Stimulated activated CD4-positive, alpha-beta T cell treated with anti-CD3 and anti-CD28 coated beads, TNF-alpha, amount 100 ng/mL, for 48 hours (primary cell): ENCODE measurements at regions not wholly inside any gene's neighbourhood (a gene's known extent, or its start where the extent isn't known, plus 50 kb on each side); places are given as distances from the start of the nearest gene placed in this dataset.

Experiments used
- DNase-seq, 3 donors: peaks; one replicate each; pipeline ENCODE4 v3.0.0-alpha.2; 2020; ENCODE audit warnings: low read depth in 3 of 3

- DNase-seq, result no peak
These were observed 185.4 kb downstream of the TTLL7 start for GRCh38 chr1:83813576-83813975.

- DNase-seq, result no peak
These were observed 188.8 kb downstream of the TTLL7 start for GRCh38 chr1:83810144-83810543.

DNA sequence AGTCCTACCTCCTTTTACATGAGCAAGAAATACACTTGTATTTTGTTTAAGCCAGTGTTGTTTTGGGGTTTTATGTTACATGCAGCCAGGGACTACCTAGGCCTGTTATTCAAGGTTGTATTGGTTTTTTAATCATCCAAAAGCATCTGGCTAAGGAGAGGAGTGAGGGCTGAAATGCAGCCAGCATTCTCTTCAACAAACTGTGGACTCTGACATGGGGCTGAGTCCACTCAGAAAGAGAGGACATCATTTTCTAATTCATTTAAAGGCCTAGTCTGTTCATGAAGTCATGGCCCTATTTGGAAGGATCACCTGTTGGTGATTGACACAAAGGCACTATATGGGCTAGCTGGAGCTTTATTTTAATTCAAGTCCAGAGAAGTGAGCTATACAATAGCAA is 190.4 kb downstream of the TTLL7 start:
- no peak for DNase-seq

GRCh38 chr1:83807821-83808220 is 191.1 kb downstream of the TTLL7 start:
- DNase-seq, result no peak

GRCh38 chr1:83807231-83807630 is 191.7 kb downstream of the TTLL7 start:
- no peak for DNase-seq

GRCh38 chr1:83805921-83806320 is 193.0 kb downstream of the TTLL7 start:
- no peak for DNase-seq

DNA sequence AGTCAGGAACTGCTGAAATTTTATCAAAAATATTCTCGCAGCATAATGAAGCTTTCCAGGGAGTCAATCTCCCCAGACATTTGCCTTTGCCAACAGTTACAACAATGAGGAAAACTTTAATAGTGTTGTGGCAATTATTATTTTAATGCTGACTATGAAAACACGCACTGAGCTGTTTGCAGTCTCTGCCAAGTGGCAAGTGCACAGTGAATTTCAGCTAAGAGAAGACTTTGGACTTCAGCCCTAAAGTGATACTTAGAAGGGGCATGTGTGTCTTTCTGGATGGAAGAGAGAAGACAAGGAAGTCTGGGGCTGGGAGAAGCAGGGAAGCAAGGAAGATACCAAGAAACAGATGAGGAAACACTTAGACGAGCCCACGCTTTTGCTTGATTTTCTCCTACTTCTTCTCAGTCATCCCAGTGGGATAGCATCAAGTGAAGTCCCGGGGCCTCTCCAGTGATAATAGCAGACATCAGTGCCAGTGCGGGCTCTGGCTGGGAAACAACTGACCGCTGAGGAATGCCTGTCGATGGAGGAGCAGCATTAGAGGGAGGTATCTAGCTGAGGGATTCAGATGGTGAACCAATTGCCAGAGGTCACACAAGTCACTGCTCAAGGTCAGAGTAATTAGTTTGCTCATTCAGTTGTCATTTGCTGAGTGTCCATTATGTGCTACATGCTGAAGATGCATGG is 196.3 kb downstream of the TTLL7 start:
- no peak for DNase-seq

DNA sequence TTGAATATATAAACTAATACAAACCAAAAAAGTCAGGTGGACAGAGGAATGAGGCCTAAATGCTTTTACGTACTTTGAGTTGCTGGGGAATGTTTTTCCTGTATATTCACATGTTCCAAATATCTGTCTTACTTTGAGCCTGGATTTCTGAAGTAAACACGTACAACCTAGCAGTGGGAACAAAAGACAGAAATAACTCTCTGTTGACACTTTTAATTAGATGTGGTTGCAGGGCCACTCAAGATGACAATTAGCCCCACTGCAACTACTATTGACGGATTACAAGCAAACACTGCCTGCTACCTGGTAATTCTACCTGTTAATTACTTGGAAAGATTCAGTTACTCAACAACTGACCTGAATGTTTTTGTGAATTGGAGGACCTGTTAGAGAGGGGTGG is 196.9 kb downstream of the TTLL7 start:
- DNase-seq, result no peak

DNA sequence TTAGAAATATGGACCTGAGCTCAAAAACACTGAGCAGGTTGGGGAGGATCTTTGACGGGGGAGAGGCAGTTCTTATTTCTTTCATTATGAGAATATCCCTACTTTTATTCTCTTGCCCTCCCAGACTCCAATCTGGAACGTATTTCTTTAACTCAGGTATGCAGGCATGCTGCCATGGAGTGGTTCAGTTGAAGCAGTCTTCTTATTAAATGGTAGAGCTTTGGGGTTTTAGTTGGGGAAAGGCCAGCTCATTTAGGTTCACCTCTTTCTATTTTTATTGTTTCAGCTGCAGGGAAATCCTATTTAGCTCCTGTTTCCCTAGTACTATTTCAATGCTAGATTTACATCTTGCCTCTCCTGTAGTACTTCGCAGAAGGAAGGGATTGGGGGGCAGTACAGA is 198.9 kb downstream of the TTLL7 start:
- no peak for DNase-seq

- no peak for DNase-seq
These were observed 199.3 kb downstream of the TTLL7 start for GRCh38 chr1:83799594-83799993.

DNA sequence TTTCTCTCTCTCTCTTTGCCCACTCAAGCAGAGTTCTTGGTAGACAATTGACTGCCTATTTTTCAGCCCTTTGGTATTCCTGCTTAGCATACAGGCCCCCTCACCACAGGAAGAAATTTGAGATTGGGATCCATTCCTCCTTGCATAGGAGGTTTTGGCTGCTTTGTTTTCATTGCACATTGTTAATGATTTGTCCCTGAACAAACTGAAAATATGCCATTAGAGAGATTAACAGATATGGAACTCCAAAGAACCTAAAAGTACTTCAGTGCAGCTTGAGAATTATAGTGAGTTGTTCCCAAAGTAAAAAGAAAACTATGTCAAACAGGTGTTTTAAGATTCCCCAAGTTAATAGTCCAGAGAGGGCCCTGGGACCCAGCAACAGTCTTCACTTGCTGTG is 200.0 kb downstream of the TTLL7 start:
- DNase-seq, result no peak

DNA sequence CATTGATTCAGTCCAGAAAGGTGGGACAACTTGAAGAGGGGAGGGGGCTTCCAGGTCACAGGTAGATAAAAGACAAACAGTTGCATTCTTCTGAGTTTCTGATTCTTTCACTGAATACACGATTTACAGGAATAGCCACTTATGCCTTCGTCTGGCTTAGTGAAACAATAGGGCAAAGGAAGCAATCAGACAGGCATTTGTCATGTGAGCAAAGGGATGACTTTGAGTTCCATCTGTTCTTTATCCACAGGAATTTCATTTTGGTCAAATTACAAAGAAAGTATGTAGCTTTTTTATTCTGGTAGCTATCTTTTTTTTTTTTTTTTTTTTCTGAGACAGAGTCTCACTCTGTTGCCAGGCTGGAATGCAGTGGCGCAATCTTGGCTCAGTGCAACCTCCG is 202.5 kb downstream of the TTLL7 start:
- no peak for DNase-seq

GRCh38 chr1:83794384-83794783 is 204.5 kb downstream of the TTLL7 start:
- no peak for DNase-seq

DNA sequence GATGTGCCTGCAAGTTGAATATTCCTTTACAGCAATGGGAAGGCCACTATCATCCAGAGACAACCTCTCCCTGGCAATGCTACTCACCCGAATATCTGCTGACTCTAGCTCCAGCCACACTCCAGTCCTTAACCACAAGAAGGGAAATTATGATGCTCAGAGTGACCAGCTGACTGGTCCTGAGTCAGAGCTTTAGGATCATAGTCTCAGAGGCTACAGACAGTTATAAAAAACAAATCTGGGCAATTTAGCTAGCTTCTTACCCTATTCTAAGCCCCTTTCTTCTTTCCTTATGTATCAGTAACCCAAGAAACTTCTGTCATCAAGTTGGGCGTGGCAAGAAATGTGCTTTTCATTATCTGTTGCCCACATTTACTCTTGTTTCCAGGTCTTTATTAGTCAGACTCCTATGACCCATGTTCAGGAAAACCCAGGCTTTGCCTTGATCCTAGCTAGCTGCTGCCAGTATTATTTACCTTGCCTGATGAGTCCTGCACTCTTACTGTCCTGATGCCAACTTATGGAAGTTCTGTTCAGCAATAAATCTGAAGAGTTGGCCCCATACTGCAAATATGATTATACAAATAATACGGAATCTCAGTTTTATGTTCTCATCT is 207.0 kb downstream of the TTLL7 start:
- no peak for DNase-seq

DNA sequence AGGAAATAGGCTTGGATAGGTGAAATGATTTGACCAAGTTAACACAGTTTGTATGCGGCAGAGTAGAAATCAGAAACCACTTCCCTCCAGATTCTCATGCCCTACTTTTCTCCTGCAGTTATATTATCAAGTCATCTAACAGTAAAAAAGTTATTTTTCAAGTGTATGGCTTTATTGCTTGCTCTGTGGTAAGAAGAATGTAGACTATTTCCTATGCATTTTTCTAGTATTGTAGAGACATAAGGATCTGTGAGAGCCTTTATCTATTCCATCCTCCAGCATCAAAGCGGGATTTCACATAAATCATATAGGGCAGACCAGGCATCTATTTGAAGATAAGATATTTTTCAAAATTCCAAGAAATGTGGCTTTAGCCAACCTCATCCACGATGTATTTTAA is 208.5 kb downstream of the TTLL7 start:
- DNase-seq, result no peak

DNA sequence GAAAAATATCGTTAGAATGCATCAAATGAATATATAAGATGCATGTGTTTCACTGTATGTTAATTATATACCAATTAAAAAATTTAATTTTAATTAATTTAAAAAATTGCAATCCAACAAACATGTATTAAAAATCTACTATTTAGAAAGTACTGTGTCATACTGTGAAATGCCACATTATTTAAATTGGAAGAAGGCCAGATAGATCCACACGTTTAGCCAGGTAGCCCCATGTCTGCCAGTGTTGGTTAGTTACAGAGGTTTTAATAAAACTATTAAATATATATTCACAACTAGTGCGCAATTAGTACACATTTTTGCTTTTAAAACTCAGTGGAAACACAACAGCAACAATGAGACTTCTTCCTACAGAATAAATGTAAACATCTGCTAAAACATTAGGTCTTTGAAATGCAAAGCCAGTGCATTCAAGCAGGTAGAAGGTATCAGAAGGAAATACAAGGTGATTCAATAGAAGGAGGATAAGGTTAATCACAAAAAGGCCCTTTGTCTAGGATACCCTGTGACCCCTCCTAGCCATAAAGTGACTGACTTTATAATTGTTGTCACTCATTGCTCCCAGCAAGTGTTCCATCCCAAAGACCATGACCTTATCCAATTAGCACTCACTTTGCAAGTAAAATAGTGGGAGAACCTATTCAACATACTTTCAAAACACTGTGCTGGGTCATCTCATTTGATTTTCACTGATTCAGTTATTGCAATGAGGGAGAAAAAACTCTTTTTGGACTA is 211.5 kb downstream of the TTLL7 start:
- no peak for DNase-seq

DNA sequence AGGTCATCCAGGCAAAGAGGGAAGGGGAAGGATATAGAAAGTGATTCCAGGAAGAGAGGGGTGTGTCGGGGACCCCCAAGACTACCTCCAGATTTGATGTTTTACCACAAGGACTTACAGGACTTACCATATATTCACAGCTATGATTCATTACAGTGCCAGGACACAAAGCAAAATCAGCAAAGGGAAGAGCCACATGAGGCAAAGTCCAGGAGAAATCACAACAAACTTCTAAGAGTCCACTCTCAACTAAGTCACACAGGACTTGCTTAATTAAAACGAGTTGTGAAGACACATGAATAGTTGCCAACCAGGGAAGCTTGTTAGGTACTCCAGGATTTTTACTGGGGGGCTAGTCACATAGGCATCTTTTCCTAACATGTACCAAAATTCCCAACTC is 217.3 kb downstream of the TTLL7 start:
- no peak for DNase-seq

DNA sequence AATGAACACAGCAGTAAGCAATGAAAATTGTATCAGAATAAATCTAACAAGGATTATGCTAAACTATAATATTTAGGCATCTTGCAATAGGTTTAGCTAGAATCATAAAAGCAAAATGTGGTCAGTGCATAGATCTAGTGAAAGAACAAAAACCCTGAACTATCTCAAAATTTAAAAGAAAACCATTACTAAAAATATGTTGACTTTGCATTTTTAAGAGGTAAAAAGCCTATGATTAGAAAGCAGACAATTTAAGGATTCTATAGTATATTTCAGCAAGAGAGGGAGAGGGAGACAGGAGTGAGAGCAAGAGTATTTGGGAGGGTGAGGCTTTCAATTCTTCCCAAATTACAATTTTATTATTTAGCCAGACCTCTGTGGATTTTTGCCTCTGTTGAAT is 219.4 kb downstream of the TTLL7 start:
- DNase-seq, result no peak

- no peak for DNase-seq
These were observed 221.2 kb downstream of the TTLL7 start for GRCh38 chr1:83777758-83778101.

DNA sequence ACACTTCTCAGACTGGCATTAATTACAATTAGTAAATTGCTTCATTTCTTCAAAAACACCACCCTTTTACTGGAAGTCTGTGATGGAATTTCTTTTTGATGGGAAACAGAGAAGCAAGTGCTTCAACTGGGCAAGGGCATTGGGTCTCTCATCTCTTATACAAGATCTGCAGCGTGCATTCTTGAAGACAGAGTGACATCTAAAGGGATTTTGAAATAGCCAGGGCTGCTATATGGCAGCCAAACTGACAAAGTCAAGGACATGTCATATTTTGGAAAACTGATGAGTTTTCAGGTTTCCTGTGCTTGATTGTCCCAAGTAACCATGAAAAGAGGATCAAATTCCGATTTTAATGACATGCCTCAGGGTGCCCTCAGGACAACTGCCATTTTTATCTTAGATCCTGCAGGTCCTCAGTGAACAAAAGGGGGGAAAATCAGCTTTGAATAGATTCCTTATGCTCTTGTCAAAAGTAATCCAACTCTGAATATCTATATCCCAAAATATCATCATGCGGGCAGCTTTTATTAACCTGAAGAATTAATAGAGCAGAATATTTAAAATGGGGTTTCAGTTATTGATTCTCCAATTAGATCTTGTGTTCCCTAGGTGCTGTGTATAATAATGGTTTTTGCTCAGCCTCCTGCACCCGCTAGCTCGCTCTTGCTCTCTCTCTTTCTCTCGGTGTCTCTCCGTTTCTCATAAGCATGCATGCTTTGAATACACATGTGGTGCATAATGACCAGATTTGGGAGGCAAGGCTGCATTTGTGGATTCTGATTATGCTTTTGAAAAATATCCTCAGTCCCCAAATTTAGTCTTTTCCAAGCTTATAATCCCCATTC is 221.8 kb downstream of the TTLL7 start:
- DNase-seq, result no peak

DNA sequence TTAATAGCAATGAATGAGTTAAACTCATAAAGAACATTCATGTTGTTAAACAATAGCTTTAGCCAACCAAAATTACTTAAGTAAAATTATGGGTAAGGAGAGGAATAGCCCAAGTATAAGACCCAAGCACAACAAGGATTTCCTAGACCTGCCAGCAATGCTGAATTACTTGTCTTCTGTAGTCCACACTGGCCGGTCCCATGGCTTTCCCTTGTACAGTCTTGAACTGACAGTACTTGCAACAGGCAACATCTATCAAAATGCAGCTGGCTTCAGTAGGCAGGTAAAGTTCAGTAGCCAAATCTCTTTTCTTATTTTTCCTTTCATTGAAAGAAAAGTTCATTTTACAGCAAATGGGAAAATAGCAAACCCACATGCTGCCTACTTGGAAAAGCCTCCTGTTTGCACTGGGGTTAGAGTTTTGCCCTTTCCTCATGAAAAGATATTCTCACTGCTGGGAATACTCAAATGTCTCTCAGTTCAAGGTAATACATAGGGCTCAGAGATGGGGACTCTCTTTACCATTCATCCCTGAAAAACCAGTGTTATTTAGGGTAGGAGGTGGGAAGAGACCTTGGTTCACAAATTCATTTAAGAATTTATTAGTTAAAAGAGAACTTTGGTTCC is 222.8 kb downstream of the TTLL7 start:
- no peak for DNase-seq

- no peak for DNase-seq
These were observed 225.9 kb downstream of the TTLL7 start for GRCh38 chr1:83773059-83773458.
